ENCODE measurements at regions not wholly inside any gene's neighbourhood (a gene's known extent, or its start where the extent isn't known, plus 50 kb on each side); places are given as distances from the start of the nearest gene placed in this dataset.

GRCh38 chr10:124200011-124200410 is 106.6 kb upstream of the CHST15 start:
- no peak for TF ChIP-seq EP300 (IDR thresholded peaks at IDR 0.05)
- TF ChIP-seq POLR2AphosphoS5 (IDR thresholded peaks at IDR 0.05), result no peak
- TF ChIP-seq POLR2A (IDR thresholded peaks at IDR 0.05; ENCODE audit: low read depth), result no peak
- TF ChIP-seq CTCF (IDR thresholded peaks at IDR 0.05), result no peak

Data from esophagus muscularis mucosa (tissue), 4 donors.